ENCODE measurements at regions not wholly inside any gene's neighbourhood (a gene's known extent, or its start where the extent isn't known, plus 50 kb on each side); places are given as distances from the start of the nearest gene placed in this dataset.

GRCh38 chr10:125273023-125273422, 112.7 kb upstream of the CTBP2 start:
- TF ChIP-seq POLR2AphosphoS2 (conservative IDR thresholded peaks at IDR 0.05; ENCODE audit: low read length) (no peak), CTCF (IDR thresholded peaks at IDR 0.05) (no peak), EP300 (IDR thresholded peaks at IDR 0.05) (no peak), POLR2A (IDR thresholded peaks at IDR 0.05; ENCODE audit: low read length) (no peak)

Measured in A549 (cell line).